Liver (tissue), 7 donors: ENCODE measurements at regions not wholly inside any gene's neighbourhood (a gene's known extent, or its start where the extent isn't known, plus 50 kb on each side); places are given as distances from the start of the nearest gene placed in this dataset.
"Not testable (repeated sequence)": the region's sequence is repeated elsewhere in the genome, so short reads cannot be mapped to it uniquely, and the experiment has no call there.

Experiments
- DNase-seq: peaks from one replicate; pipeline ENCODE4 v3.0.0-alpha.2; 2017; ENCODE audit warnings: low spot score
- H3K27ac ChIP-seq, 2 donors: one replicate each; pipeline ENCODE4 v1.7.0; 2013; ENCODE audit warnings: inconsistent platforms in 2 of 2, low read length in 2 of 2, control low read depth in 1 of 2, low read depth in 1 of 2, mild to moderate bottlenecking in 1 of 2
- H3K27me3 ChIP-seq, 4 donors: one replicate each; pipeline versions ENCODE4 v1.6.1 to v1.7.0; 2013; ENCODE audit warnings: low read length in 3 of 4, inconsistent platforms in 1 of 4, mild to moderate bottlenecking in 1 of 4, moderate library complexity in 1 of 4; ENCODE audit not compliant: control insufficient read depth in 4 of 4, insufficient read depth in 4 of 4
- H3K36me3 ChIP-seq, 4 donors: one replicate each; pipeline versions ENCODE4 v1.6.1 to v1.7.0; 2013; ENCODE audit warnings: low read length in 3 of 4, mild to moderate bottlenecking in 3 of 4, low read depth in 1 of 4, moderate library complexity in 1 of 4; ENCODE audit not compliant: control insufficient read depth in 4 of 4, insufficient read depth in 3 of 4
- H3K4me1 ChIP-seq, 4 donors: one replicate each; pipeline versions ENCODE4 v1.6.1 to v1.7.0; 2013; ENCODE audit warnings: low read length in 3 of 4, mild to moderate bottlenecking in 3 of 4, moderate library complexity in 1 of 4; ENCODE audit not compliant: control insufficient read depth in 4 of 4, insufficient read depth in 4 of 4
- H3K4me3 ChIP-seq, 3 donors: one replicate each; pipeline versions ENCODE4 v1.6.1 to v1.7.0; 2013; ENCODE audit warnings: low read length in 3 of 3, control low read depth in 1 of 3, low read depth in 1 of 3, mild to moderate bottlenecking in 1 of 3
- H3K9ac ChIP-seq, 2 donors: one replicate each; pipeline ENCODE4 v1.7.0; 2013; ENCODE audit warnings: low read length in 2 of 2, mild to moderate bottlenecking in 2 of 2, moderate library complexity in 2 of 2, control low read depth in 1 of 2, low read depth in 1 of 2
- H3K9me3 ChIP-seq, 4 donors: one replicate each; pipeline versions ENCODE4 v1.6.1 to v1.7.0; 2013; ENCODE audit warnings: low read length in 3 of 4; ENCODE audit not compliant: control insufficient read depth in 4 of 4
- EGR1 ChIP-seq, 2 donors: IDR thresholded peaks; 2 replicates each; pipeline ENCODE4 v1.6.1; 2016 to 2018; ENCODE audit warnings: antibody characterized with exemption in 2 of 2, low read depth in 2 of 2
- FOXA2 ChIP-seq: IDR thresholded peaks from 2 replicates; pipeline ENCODE4 v1.6.1; 2016; ENCODE audit warnings: antibody characterized with exemption
- HNF4A ChIP-seq, 2 donors: conservative IDR thresholded peaks; 2 replicates each; pipeline ENCODE4 v1.6.1; 2016; ENCODE audit warnings: antibody characterized with exemption in 2 of 2, mild to moderate bottlenecking in 2 of 2
- HNF4G ChIP-seq: IDR thresholded peaks from 2 replicates; pipeline ENCODE4 v1.6.1; 2016; ENCODE audit warnings: antibody characterized with exemption
- MAX ChIP-seq: IDR thresholded peaks from 2 replicates; pipeline ENCODE4 v1.6.1; 2016; ENCODE audit warnings: antibody characterized with exemption
- NR2F2 ChIP-seq: IDR thresholded peaks from 2 replicates; pipeline ENCODE4 v1.6.1; 2016; ENCODE audit warnings: antibody characterized with exemption
- RAD21 ChIP-seq, 2 donors: IDR thresholded peaks; 2 replicates each; pipeline ENCODE4 v1.6.1; 2016; ENCODE audit warnings: antibody characterized with exemption in 2 of 2, mild to moderate bottlenecking in 2 of 2
- REST ChIP-seq: IDR thresholded peaks from 2 replicates; pipeline ENCODE4 v1.6.1; 2016; ENCODE audit warnings: antibody characterized with exemption, mild to moderate bottlenecking
- RXRA ChIP-seq, 2 donors: IDR thresholded peaks; 2 replicates each; pipeline ENCODE4 v1.6.1; 2017 to 2018; ENCODE audit warnings: antibody characterized with exemption in 2 of 2, mild to moderate bottlenecking in 1 of 2
- SP1 ChIP-seq: IDR thresholded peaks from 2 replicates; pipeline ENCODE4 v1.6.1; 2018; ENCODE audit warnings: antibody characterized with exemption, mild to moderate bottlenecking
- TAF1 ChIP-seq: conservative IDR thresholded peaks from 2 replicates; pipeline ENCODE4 v1.6.1; 2016; ENCODE audit warnings: antibody characterized with exemption, mild to moderate bottlenecking
- YY1 ChIP-seq: IDR thresholded peaks from 2 replicates; pipeline ENCODE4 v1.6.1; 2016; ENCODE audit warnings: antibody characterized with exemption, mild to moderate bottlenecking
- WGBS: extraction: QIAGEN DNeasy Blood & Tissue Kit; methylation state at CpG from one replicate; pipeline ENCODE4 v1.1.7; 2013; 5-methylcytosine and 5-hydroxymethylcytosine counted together
- donor health status: healthy.
- donor health status: healthy.
- donor health status: healthy.
- donor health status: healthy.

- no peaks in the 10 kb centered on the region for H3K36me3 ChIP-seq
- no peak overlapping the region for H3K9ac ChIP-seq
- 41% methylated on average over 2 of the region's 2 CpGs for WGBS
- TF ChIP-seq RAD21 (IDR thresholded peaks at IDR 0.05) (peak in 1 of 2 donors; percentile 44), HNF4A (conservative IDR thresholded peaks at IDR 0.05) (no peak), YY1 (peak; percentile 42), MAX (no peak)
- no peaks in the 10 kb centered on the region for H3K9me3 ChIP-seq
- no peak for DNase-seq
- no peak overlapping the region for H3K4me3 ChIP-seq
- no peaks in the 10 kb centered on the region for H3K27me3 ChIP-seq
- peaks cover 2 to 19% (median 11%) of the 10 kb centered on the region in 4 donors for H3K4me1 ChIP-seq
- peak overlapping the region in 1 of 2 donors; percentile 28 for H3K27ac ChIP-seq
These were observed 70.5 kb upstream of the ADTRP start for GRCh38 chr6:11848852-11849731.

- no peak for DNase-seq
- Histone ChIP-seq H3K9me3 (no peaks in the 10 kb centered on the region), H3K9ac (no peak overlapping the region), H3K27ac (no peak overlapping the region), H3K36me3 (no peaks in the 10 kb centered on the region), H3K27me3 (no peaks in the 10 kb centered on the region), H3K4me3 (no peak overlapping the region), H3K4me1 (peaks cover 2 to 17% (median 11%) of the 10 kb centered on the region in 4 donors)
- TF ChIP-seq TAF1 (no peak), EGR1 (IDR thresholded peaks at IDR 0.05; ENCODE audit: low read depth in 2 of 2) (no peak)
- WGBS: 95% methylated on average over 1 of the region's 1 CpG
These were observed 69.7 kb upstream of the ADTRP start for GRCh38 chr6:11848346-11848651.

GRCh38 chr6:11847515-11848345, 69.1 kb upstream of the ADTRP start:
- Histone ChIP-seq H3K36me3 (no peaks in the 10 kb centered on the region), H3K9ac (no peak overlapping the region), H3K4me3 (no peak overlapping the region), H3K4me1 (peaks cover 2 to 15% (median 8%) of the 10 kb centered on the region in 4 donors), H3K27me3 (no peaks in the 10 kb centered on the region), H3K27ac (no peak overlapping the region), H3K9me3 (no peaks in the 10 kb centered on the region)
- WGBS: 92% methylated on average over 6 of the region's 6 CpGs
- DNase-seq: no peak
- TF ChIP-seq NR2F2 (no peak), YY1 (no peak), SP1 (no peak), FOXA2 (no peak), TAF1 (no peak), HNF4A (conservative IDR thresholded peaks at IDR 0.05) (no peak), HNF4G (no peak), RXRA (IDR thresholded peaks at IDR 0.05) (no peak), EGR1 (IDR thresholded peaks at IDR 0.05; ENCODE audit: low read depth in 2 of 2) (no peak), REST (no peak)

GRCh38 chr6:11847068-11847467, 68.5 kb upstream of the ADTRP start:
- not testable (repeated sequence) for H3K27me3 ChIP-seq, H3K36me3 ChIP-seq, H3K27ac ChIP-seq, H3K9ac ChIP-seq, DNase-seq, H3K9me3 ChIP-seq, H3K4me3 ChIP-seq
- peaks cover 0 to 13% (median 6%) of the 10 kb centered on the region in 4 donors for H3K4me1 ChIP-seq
- 94% methylated on average over 2 of the region's 2 CpGs for WGBS
